Renal pelvis (tissue), 1 donor: ENCODE measurements at regions not wholly inside any gene's neighbourhood (a gene's known extent, or its start where the extent isn't known, plus 50 kb on each side); places are given as distances from the start of the nearest gene placed in this dataset.
"Not testable (repeated sequence)": the region's sequence is repeated elsewhere in the genome, so short reads cannot be mapped to it uniquely, and the experiment has no call there.

Experiments
- DNase-seq: peaks from one replicate; pipeline ENCODE4 v3.0.0-alpha.2; 2013

- DNase-seq: no peak
Observed at GRCh38 chr10:8312079-8312478, 257.6 kb downstream of the GATA3 start.

GRCh38 chr10:8312781-8313180 is 258.3 kb downstream of the GATA3 start:
- no peak for DNase-seq

- DNase-seq: no peak
Observed at GRCh38 chr10:8314486-8314885, 260.0 kb downstream of the GATA3 start.

- DNase-seq: no peak
Observed at GRCh38 chr10:8315619-8316021, 261.1 kb downstream of the GATA3 start.

GRCh38 chr10:8316284-8316683 is 261.8 kb downstream of the GATA3 start:
- DNase-seq: no peak

GRCh38 chr10:8318429-8318828 is 263.9 kb downstream of the GATA3 start:
- DNase-seq: not testable (repeated sequence)

GRCh38 chr10:8318956-8319355 is 264.5 kb downstream of the GATA3 start:
- DNase-seq: no peak

GRCh38 chr10:8319704-8320103 is 265.2 kb downstream of the GATA3 start:
- DNase-seq: no peak

GRCh38 chr10:8321990-8322389 is 267.5 kb downstream of the GATA3 start:
- no peak for DNase-seq

GRCh38 chr10:8323428-8324054 is 269.1 kb downstream of the GATA3 start:
- no peak for DNase-seq

- DNase-seq: no peak
Observed at GRCh38 chr10:8325024-8325980, 270.8 kb downstream of the GATA3 start.

GRCh38 chr10:8326396-8327139 is 272.1 kb downstream of the GATA3 start:
- DNase-seq: no peak

GRCh38 chr10:8327140-8327423 is 272.6 kb downstream of the GATA3 start:
- DNase-seq: no peak

GRCh38 chr10:8331387-8331786 is 276.9 kb downstream of the GATA3 start:
- DNase-seq: no peak

- DNase-seq: peak; percentile 29
Observed at GRCh38 chr10:8331896-8332729, 277.6 kb downstream of the GATA3 start.

- no peak for DNase-seq
Observed at GRCh38 chr10:8332730-8333111, 278.2 kb downstream of the GATA3 start.

GRCh38 chr10:8334631-8335030 is 280.1 kb downstream of the GATA3 start:
- no peak for DNase-seq

- DNase-seq: peak; percentile 46
Observed at GRCh38 chr10:8336629-8337331, 282.3 kb downstream of the GATA3 start.

GRCh38 chr10:8337332-8337651 is 282.8 kb downstream of the GATA3 start:
- DNase-seq: peak; percentile 12

- DNase-seq: no peak
Observed at GRCh38 chr10:8338177-8338766, 283.8 kb downstream of the GATA3 start.

- no peak for DNase-seq
Observed at GRCh38 chr10:8344756-8345155, 290.3 kb downstream of the GATA3 start.
